ENCODE measurements at regions not wholly inside any gene's neighbourhood (a gene's known extent, or its start where the extent isn't known, plus 50 kb on each side); places are given as distances from the start of the nearest gene placed in this dataset.
"Not testable (repeated sequence)": the region's sequence is repeated elsewhere in the genome, so short reads cannot be mapped to it uniquely, and the experiment has no call there.

- intact Hi-C loops (cut with micrococcal nuclease): loop anchor here (1.0 kb wide), 1 partner anchor 1898 kb away; no protein-coding TSS in a partner anchor
- H3K9me3 Mint-ChIP-seq (ENCODE audit: insufficient read depth): peaks cover 5% of the 10 kb centered on the region
- H3K27ac ChIP-seq (ENCODE audit: low read length in 2 of 2): no peak overlapping the region
- DNase-seq (peak; percentile 60), ATAC-seq (ENCODE audit: low read depth) (no peak)
- H3K4me1 ChIP-seq (ENCODE audit: control insufficient read depth in 2 of 2, insufficient read depth in 2 of 2, low read length in 2 of 2): peaks cover 0 to 3% of the 10 kb centered on the region in 2 donors
- H3K4me2 ChIP-seq (replicated peaks; ENCODE audit: low read depth, low read length, poor library complexity, severe bottlenecking): no peak overlapping the region
- H3K27me3 ChIP-seq (replicated peaks in 1 of 4; ENCODE audit: control extremely low read depth in 1 of 4, control insufficient read depth in 3 of 4, insufficient read depth in 4 of 4, low read length in 3 of 4): no peaks in the 10 kb centered on the region
- no peak overlapping the region for H3K4me3 Mint-ChIP-seq
- H3K9ac ChIP-seq (ENCODE audit: low read length): no peak overlapping the region
- no peaks in the 10 kb centered on the region for H3K79me2 ChIP-seq (ENCODE audit: control insufficient read depth, insufficient read depth, low read length)
- WGBS (ENCODE audit: insufficient coverage): 76% methylated on average over 3 of the region's 6 CpGs
- ChIA-PET CTCF (interaction anchor here (1.1 kb wide), 1 partner anchor 14 kb away, joined by 3 read pairs; no protein-coding TSS in a partner anchor), POLR2A (no interaction called here)
- H3K36me3 ChIP-seq (replicated peaks in 1 of 2; ENCODE audit: control extremely low read depth in 1 of 2, control insufficient read depth in 1 of 2, extremely low read depth in 1 of 2, insufficient read depth in 2 of 2, low read length in 1 of 2): no peaks in the 10 kb centered on the region
- H3K9me3 ChIP-seq (ENCODE audit: control extremely low read depth in 1 of 3, control insufficient read depth in 2 of 3, insufficient read depth in 1 of 3, low read length in 2 of 3): peaks cover 0 to 30% (median 24%) of the 10 kb centered on the region in 3 donors
- H3K4me3 ChIP-seq (ENCODE audit: control extremely low read depth in 1 of 5, extremely low read depth in 1 of 5, insufficient read depth in 1 of 5, low read depth in 2 of 5, low read length in 4 of 5): no peak overlapping the region
- peak; percentile 73 for TF ChIP-seq CTCF (IDR thresholded peaks at IDR 0.05)
- TF ChIP-seq EZH2 (IDR thresholded peaks at IDR 0.05; ENCODE audit: borderline replicate concordance, insufficient read depth, low read depth, low read length, poor library complexity, severe bottlenecking): no peak
- H3K27me3 Mint-ChIP-seq: no peaks in the 10 kb centered on the region
- H2AFZ ChIP-seq (ENCODE audit: insufficient read depth, low read depth, low read length, poor library complexity, severe bottlenecking): no peak overlapping the region
- peaks cover 3% of the 10 kb centered on the region for H3K4me1 Mint-ChIP-seq
- no peaks in the 10 kb centered on the region for H4K20me1 ChIP-seq (ENCODE audit: control insufficient read depth, insufficient read depth, low read length, poor library complexity, severe bottlenecking)
- no peak overlapping the region for H3K27ac Mint-ChIP-seq
Measured at GRCh38 chr5:123937230-123937629, 425.3 kb downstream of the CSNK1G3 start.

- Mint-ChIP-seq H3K4me3 (no peak overlapping the region), H3K27ac (no peak overlapping the region), H3K9me3 (ENCODE audit: insufficient read depth) (peaks cover 5% of the 10 kb centered on the region), H3K4me1 (peaks cover 3% of the 10 kb centered on the region), H3K27me3 (no peaks in the 10 kb centered on the region)
- Histone ChIP-seq H3K27me3 (replicated peaks in 1 of 4; ENCODE audit: control extremely low read depth in 1 of 4, control insufficient read depth in 3 of 4, insufficient read depth in 4 of 4, low read length in 3 of 4) (no peaks in the 10 kb centered on the region), H3K9ac (ENCODE audit: low read length) (no peak overlapping the region), H3K4me2 (replicated peaks; ENCODE audit: low read depth, low read length, poor library complexity, severe bottlenecking) (no peak overlapping the region), H3K9me3 (ENCODE audit: control extremely low read depth in 1 of 3, control insufficient read depth in 2 of 3, insufficient read depth in 1 of 3, low read length in 2 of 3) (peaks cover 0 to 30% (median 21%) of the 10 kb centered on the region in 3 donors), H2AFZ (ENCODE audit: insufficient read depth, low read depth, low read length, poor library complexity, severe bottlenecking) (no peak overlapping the region), H3K79me2 (ENCODE audit: control insufficient read depth, insufficient read depth, low read length) (no peaks in the 10 kb centered on the region), H3K27ac (ENCODE audit: low read length in 2 of 2) (no peak overlapping the region), H3K4me3 (ENCODE audit: control extremely low read depth in 1 of 5, extremely low read depth in 1 of 5, insufficient read depth in 1 of 5, low read depth in 2 of 5, low read length in 4 of 5) (no peak overlapping the region), H3K36me3 (replicated peaks in 1 of 2; ENCODE audit: control extremely low read depth in 1 of 2, control insufficient read depth in 1 of 2, extremely low read depth in 1 of 2, insufficient read depth in 2 of 2, low read length in 1 of 2) (no peaks in the 10 kb centered on the region), H4K20me1 (ENCODE audit: control insufficient read depth, insufficient read depth, low read length, poor library complexity, severe bottlenecking) (no peaks in the 10 kb centered on the region), H3K4me1 (ENCODE audit: control insufficient read depth in 2 of 2, insufficient read depth in 2 of 2, low read length in 2 of 2) (peaks cover 0 to 3% of the 10 kb centered on the region in 2 donors)
- CTCF ChIA-PET: interaction anchor here (0.9 kb wide), 1 partner anchor 9 kb away, joined by 3 read pairs; no protein-coding TSS in a partner anchor
- POLR2A ChIA-PET: no interaction called here
- ATAC-seq (ENCODE audit: low read depth) (no peak), DNase-seq (no peak)
- 100% methylated on average over 4 of the region's 4 CpGs for WGBS (ENCODE audit: insufficient coverage)
- intact Hi-C loops (cut with micrococcal nuclease): no loop called here
- no peak for TF ChIP-seq EZH2 (IDR thresholded peaks at IDR 0.05; ENCODE audit: borderline replicate concordance, insufficient read depth, low read depth, low read length, poor library complexity, severe bottlenecking)
- TF ChIP-seq CTCF (IDR thresholded peaks at IDR 0.05): no peak
Measured at GRCh38 chr5:123936548-123936947, 424.6 kb downstream of the CSNK1G3 start.

- H3K4me3 ChIP-seq (ENCODE audit: control extremely low read depth in 1 of 5, extremely low read depth in 1 of 5, insufficient read depth in 1 of 5, low read depth in 2 of 5, low read length in 4 of 5); H3K27me3 Mint-ChIP-seq; ATAC-seq (ENCODE audit: low read depth); H3K27me3 ChIP-seq (replicated peaks in 1 of 4; ENCODE audit: control extremely low read depth in 1 of 4, control insufficient read depth in 3 of 4, insufficient read depth in 4 of 4, low read length in 3 of 4); H3K4me1 Mint-ChIP-seq; intact Hi-C loops (cut with micrococcal nuclease); H3K36me3 ChIP-seq (replicated peaks in 1 of 2; ENCODE audit: control extremely low read depth in 1 of 2, control insufficient read depth in 1 of 2, extremely low read depth in 1 of 2, insufficient read depth in 2 of 2, low read length in 1 of 2); H3K4me2 ChIP-seq (replicated peaks; ENCODE audit: low read depth, low read length, poor library complexity, severe bottlenecking); POLR2A ChIA-PET; H2AFZ ChIP-seq (ENCODE audit: insufficient read depth, low read depth, low read length, poor library complexity, severe bottlenecking); DNase-seq; H3K27ac Mint-ChIP-seq; H3K4me1 ChIP-seq (ENCODE audit: control insufficient read depth in 2 of 2, insufficient read depth in 2 of 2, low read length in 2 of 2); H3K4me3 Mint-ChIP-seq; H3K9me3 Mint-ChIP-seq (ENCODE audit: insufficient read depth); H4K20me1 ChIP-seq (ENCODE audit: control insufficient read depth, insufficient read depth, low read length, poor library complexity, severe bottlenecking); H3K27ac ChIP-seq (ENCODE audit: low read length in 2 of 2); H3K79me2 ChIP-seq (ENCODE audit: control insufficient read depth, insufficient read depth, low read length); CTCF ChIA-PET; H3K9ac ChIP-seq (ENCODE audit: low read length): not testable (repeated sequence)
- peaks cover 0 to 30% (median 16%) of the 10 kb centered on the region in 3 donors for H3K9me3 ChIP-seq (ENCODE audit: control extremely low read depth in 1 of 3, control insufficient read depth in 2 of 3, insufficient read depth in 1 of 3, low read length in 2 of 3)
- WGBS (ENCODE audit: insufficient coverage): 100% methylated on average over 2 of the region's 7 CpGs
Measured at GRCh38 chr5:123933812-123934211, 421.8 kb downstream of the CSNK1G3 start.
